T-helper 2 cell (primary cell): ENCODE measurements at regions not wholly inside any gene's neighbourhood (a gene's known extent, or its start where the extent isn't known, plus 50 kb on each side); places are given as distances from the start of the nearest gene placed in this dataset.
"Not testable (repeated sequence)": the region's sequence is repeated elsewhere in the genome, so short reads cannot be mapped to it uniquely, and the experiment has no call there.

Experiments used
- DNase-seq, 5 experiments: peaks; one replicate each; pipeline versions ENCODE4 v3.0.0 to v3.0.0-alpha.2; 2012 to 2022

- DNase-seq = no peak
These were observed 456.2 kb downstream of the XYLT1 start for GRCh38 chr16:17014484-17015121.

- DNase-seq = no peak
These were observed 455.1 kb downstream of the XYLT1 start for GRCh38 chr16:17015702-17016101.

- no peak for DNase-seq
These were observed 453.3 kb downstream of the XYLT1 start for GRCh38 chr16:17017442-17017841.

GRCh38 chr16:17018585-17018939 lies 452.2 kb downstream of the XYLT1 start:
- no peak for DNase-seq

GRCh38 chr16:17019366-17019765 lies 451.4 kb downstream of the XYLT1 start:
- DNase-seq = no peak

- no peak for DNase-seq
These were observed 447.2 kb downstream of the XYLT1 start for GRCh38 chr16:17023606-17024005.

GRCh38 chr16:17024514-17024913 lies 446.2 kb downstream of the XYLT1 start:
- DNase-seq = no peak

GRCh38 chr16:17026600-17027242 lies 444.0 kb downstream of the XYLT1 start:
- peak in 2 of 5 experiments; percentile 41 to 84 for DNase-seq

- DNase-seq = no peak
These were observed 443.2 kb downstream of the XYLT1 start for GRCh38 chr16:17027488-17028129.

- no peak for DNase-seq
These were observed 441.0 kb downstream of the XYLT1 start for GRCh38 chr16:17029602-17030350.

- DNase-seq = no peak
These were observed 439.1 kb downstream of the XYLT1 start for GRCh38 chr16:17031484-17032268.

- DNase-seq = no peak
These were observed 438.4 kb downstream of the XYLT1 start for GRCh38 chr16:17032332-17032731.

GRCh38 chr16:17034477-17035252 lies 436.1 kb downstream of the XYLT1 start:
- DNase-seq = no peak

- DNase-seq = no peak
These were observed 433.3 kb downstream of the XYLT1 start for GRCh38 chr16:17037499-17037898.

GRCh38 chr16:17038415-17038814 lies 432.3 kb downstream of the XYLT1 start:
- no peak for DNase-seq

- DNase-seq = not testable (repeated sequence)
These were observed 421.7 kb downstream of the XYLT1 start for GRCh38 chr16:17049109-17049508.

GRCh38 chr16:17050468-17050867 lies 420.3 kb downstream of the XYLT1 start:
- no peak for DNase-seq
